GM13977 (cell line): ENCODE measurements at regions not wholly inside any gene's neighbourhood (a gene's known extent, or its start where the extent isn't known, plus 50 kb on each side); places are given as distances from the start of the nearest gene placed in this dataset.

Experiments
- DNase-seq: peaks from one replicate; pipeline ENCODE4 v3.0.0; 2012; ENCODE audit warnings: low spot score
- CTCF ChIP-seq: IDR thresholded peaks from 2 replicates; pipeline ENCODE4 v1.5.1; 2012; ENCODE audit warnings: mild to moderate bottlenecking, control low read depth; ENCODE audit not compliant: insufficient read depth; ENCODE audit errors: extremely low read depth, missing control alignments
- in situ Hi-C: fragments of 300-500 bp; cut with MboI; formaldehyde crosslinking; loops from one replicate; pipeline ENCODE4 v1.12.0; 2022; ENCODE audit warnings: low sequenced_read_pairs, low pct_unique_long_range_greater_than_20kb, mixed read lengths, inconsistent platforms; ENCODE audit not compliant: unreplicated experiment

- in situ Hi-C loops: no loop called here
- DNase-seq: no peak
- TF ChIP-seq CTCF: no peak
Measured at GRCh38 chr7:156305351-156305750, 335.2 kb upstream of the RNF32 start.

GRCh38 chr7:156282816-156283215 lies 357.8 kb upstream of the RNF32 start:
- DNase-seq: no peak
- in situ Hi-C loops: no loop called here
- TF ChIP-seq CTCF: no peak

DNA sequence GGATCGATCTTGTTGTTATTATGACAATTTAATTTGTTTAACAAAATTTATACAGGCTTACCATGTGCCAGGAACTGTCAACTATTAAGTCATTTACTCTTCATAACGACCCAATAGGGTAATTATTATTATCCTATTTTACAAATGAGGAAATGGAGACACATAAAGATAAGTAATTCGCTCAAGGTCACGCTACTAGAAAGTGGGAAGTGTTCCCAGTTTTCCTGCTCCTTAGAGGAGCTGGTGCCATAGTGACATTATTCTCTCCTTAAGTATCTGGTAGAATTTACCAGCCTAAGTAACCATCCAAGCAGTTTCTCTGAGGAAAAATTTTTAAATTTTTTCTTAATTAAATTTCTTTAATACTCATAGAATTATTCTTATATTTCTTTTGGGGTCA lies 360.9 kb upstream of the RNF32 start:
- DNase-seq: no peak
- in situ Hi-C loops: no loop called here
- TF ChIP-seq CTCF: no peak

DNA sequence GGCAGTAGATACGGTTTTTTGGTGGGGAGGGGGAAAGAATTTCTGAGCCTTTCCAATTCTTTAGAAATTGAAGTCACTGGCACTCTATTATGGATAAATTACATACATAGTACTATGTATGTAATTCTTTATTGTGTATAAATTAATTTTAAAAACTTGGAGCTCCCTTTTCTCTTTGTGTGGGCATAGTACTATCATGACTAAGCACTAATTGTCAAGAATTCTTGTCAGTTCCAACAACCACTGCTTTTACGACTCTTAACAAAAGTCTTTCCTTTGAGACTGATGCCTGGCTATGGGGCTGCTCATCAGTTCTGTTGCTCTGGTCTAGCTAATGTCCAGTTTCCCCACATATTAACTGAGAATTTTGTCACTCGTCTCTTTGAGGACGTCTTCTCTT lies 365.3 kb upstream of the RNF32 start:
- no peak for DNase-seq
- no peak for TF ChIP-seq CTCF
- in situ Hi-C loops: no loop called here

DNA sequence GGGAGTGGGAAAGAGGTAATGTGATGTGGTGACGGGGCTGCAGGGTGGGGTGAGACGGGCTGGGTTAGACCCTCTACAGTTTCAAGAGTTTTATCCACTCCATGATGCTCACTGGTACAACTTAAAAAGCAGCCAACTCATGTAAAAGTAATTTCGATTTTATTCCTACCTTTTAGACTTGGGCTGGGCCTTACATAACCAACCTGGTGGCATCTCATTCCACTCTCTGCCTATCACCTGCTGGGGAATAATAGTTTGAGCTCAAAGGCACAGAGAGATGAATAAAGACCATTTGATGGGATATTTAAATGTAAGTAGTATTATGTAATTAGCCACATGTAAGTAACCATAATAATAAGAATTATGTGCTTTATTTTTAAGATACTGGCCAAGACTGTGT lies 366.0 kb upstream of the RNF32 start:
- no peak for DNase-seq
- TF ChIP-seq CTCF: no peak

GRCh38 chr7:156261581-156261980 lies 379.0 kb upstream of the RNF32 start:
- TF ChIP-seq CTCF: no peak
- in situ Hi-C loops: no loop called here
- no peak for DNase-seq

More for the DNA sequence above, 366.0 kb upstream of the RNF32 start:
- in situ Hi-C loops: no loop called here

DNA sequence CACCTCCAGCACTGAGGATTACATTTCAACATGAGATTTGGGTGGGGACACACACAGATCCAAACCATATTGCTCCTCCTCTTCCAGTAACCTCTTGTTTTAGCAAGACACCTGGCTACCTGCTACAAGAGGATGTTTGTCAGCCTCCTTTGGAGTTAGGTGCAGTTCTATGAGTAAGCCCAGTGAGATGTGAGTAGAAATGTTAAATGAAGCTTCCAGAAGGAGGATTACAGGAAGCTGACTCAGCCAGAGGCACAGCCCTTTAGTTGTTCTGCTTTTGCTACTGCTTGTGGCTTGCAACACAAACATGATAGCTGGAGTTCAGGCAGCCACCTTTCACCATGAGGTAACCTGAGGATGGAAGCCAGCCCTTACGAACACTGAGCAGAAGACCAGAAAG lies 382.7 kb upstream of the RNF32 start:
- in situ Hi-C loops: no loop called here
- no peak for TF ChIP-seq CTCF
- DNase-seq: no peak
